ENCODE measurements at regions not wholly inside any gene's neighbourhood (a gene's known extent, or its start where the extent isn't known, plus 50 kb on each side); places are given as distances from the start of the nearest gene placed in this dataset.

DNA sequence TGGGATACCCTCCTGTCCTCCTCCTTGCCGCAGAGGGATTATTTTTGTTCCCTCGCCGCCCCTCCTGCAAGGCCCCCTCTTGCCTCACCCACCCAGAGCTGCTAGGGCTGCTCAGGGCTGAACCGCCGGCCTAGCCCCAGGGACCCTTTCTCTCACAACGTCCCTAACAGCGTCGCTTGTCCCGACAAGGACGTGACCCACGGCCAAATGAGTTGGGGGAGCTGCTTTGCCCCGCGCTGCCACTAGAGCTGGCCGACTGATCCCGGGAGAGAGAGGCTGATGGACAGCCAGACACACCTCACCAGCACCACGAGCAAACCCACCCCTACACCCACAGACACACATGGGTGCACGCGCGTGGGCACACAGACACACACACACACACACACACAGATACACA, 154.6 kb upstream of the ALG10B start:
- Histone ChIP-seq H3K36me3 (replicated peaks in 1 of 2; ENCODE audit: control insufficient read depth in 1 of 2, insufficient read depth in 2 of 2, low read length in 1 of 2) (no peaks in the 10 kb centered on the region), H3F3A (replicated peaks; ENCODE audit: insufficient read depth) (no peaks in the 10 kb centered on the region), H3K9me3 (no peaks in the 10 kb centered on the region), H3K9me2 (no peaks in the 10 kb centered on the region), H3K27ac (ENCODE audit: low read depth in 2 of 2, low read length in 1 of 2) (no peak overlapping the region), H4K20me1 (ENCODE audit: insufficient read depth) (no peaks in the 10 kb centered on the region), H3K4me1 (ENCODE audit: control insufficient read depth in 1 of 2, insufficient read depth in 2 of 2, low read depth in 1 of 2, low read length in 1 of 2) (no peaks in the 10 kb centered on the region; a peak in 1 of 4 replicates), H3K4me3 (ENCODE audit: low read depth in 2 of 2, low read length in 1 of 2) (no peak overlapping the region), H2AFZ (ENCODE audit: low read depth) (no peak overlapping the region), H3K9ac (no peak overlapping the region), H3K27me3 (ENCODE audit: insufficient read depth) (peaks cover 70% of the 10 kb centered on the region), H3K4me2 (no peak overlapping the region), H3K79me2 (ENCODE audit: insufficient read depth) (no peaks in the 10 kb centered on the region)
- WGBS (ENCODE audit: low lambda C conversion rate): 34% methylated on average over 19 of the region's 19 CpGs
- no peak for DNase-seq
- TF ChIP-seq, protein P1, sequence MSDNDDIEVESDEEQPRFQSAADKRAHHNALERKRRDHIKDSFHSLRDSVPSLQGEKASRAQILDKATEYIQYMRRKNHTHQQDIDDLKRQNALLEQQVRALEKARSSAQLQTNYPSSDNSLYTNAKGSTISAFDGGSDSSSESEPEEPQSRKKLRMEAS (IDR thresholded peaks at IDR 0.05; ENCODE audit: low read depth): no peak
- TF ChIP-seq, protein P2, sequence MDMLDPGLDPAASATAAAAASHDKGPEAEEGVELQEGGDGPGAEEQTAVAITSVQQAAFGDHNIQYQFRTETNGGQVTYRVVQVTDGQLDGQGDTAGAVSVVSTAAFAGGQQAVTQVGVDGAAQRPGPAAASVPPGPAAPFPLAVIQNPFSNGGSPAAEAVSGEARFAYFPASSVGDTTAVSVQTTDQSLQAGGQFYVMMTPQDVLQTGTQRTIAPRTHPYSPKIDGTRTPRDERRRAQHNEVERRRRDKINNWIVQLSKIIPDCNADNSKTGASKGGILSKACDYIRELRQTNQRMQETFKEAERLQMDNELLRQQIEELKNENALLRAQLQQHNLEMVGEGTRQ (IDR thresholded peaks at IDR 0.05; ENCODE audit: borderline replicate concordance, low read depth, low read length): no peak
- ChIA-PET CTCF (no interaction called here), POLR2A (no interaction called here)

DNA sequence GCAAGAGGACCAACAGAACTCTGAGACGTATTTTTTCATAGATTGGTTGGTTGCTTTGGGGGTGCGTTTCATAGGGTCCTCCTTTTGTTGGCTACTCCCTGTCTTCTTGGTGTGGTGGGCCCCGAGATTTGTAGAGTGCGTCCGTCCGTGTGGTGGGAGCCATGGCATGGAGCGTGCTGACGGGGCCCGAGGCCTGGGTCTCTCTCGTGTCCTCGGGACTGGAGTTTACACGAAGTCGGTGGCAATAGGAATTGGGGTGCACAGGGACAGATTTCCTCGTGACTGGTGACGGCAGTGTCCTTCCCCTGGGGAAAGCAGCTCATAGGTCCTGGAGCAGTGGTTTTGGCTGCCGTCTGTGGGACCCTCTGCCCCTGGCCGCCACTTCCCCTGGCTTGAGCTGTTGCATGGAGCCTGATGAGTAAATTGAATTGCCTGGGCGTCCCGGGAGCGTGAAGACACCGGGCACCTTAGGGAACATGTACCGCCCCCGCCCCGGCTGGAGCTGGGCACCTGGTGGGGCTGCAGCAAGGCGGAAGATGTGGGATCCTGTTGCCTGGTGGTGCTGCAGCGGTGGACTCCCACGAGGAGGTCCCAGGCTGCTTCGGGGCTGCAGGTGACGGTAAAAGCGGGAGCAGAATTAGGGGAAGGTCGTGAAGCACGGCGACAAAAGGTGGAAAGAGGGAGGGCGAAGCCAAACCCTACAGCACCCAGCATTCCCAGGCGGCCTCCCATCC, 153.7 kb upstream of the ALG10B start:
- H4K20me1 ChIP-seq (ENCODE audit: insufficient read depth): no peaks in the 10 kb centered on the region
- H3K27me3 ChIP-seq (ENCODE audit: insufficient read depth): peaks cover 61% of the 10 kb centered on the region
- peak overlapping the region; percentile 85; the same call in 1 of the 2 replicates for H2AFZ ChIP-seq (ENCODE audit: low read depth)
- 20% methylated on average over 19 of the region's 35 CpGs for WGBS (ENCODE audit: low lambda C conversion rate)
- H3F3A ChIP-seq (replicated peaks; ENCODE audit: insufficient read depth): no peaks in the 10 kb centered on the region
- no peak for DNase-seq
- ChIA-PET POLR2A (no interaction called here), CTCF (no interaction called here)
- no peaks in the 10 kb centered on the region for H3K9me3 ChIP-seq
- no peaks in the 10 kb centered on the region for H3K9me2 ChIP-seq
- H3K4me2 ChIP-seq: peak overlapping the region; percentile 74
- peak overlapping the region in 1 of 2 experiments; percentile 25; a peak in 1 of 4 replicates for H3K4me3 ChIP-seq (ENCODE audit: low read depth in 2 of 2, low read length in 1 of 2)
- H3K9ac ChIP-seq: no peak overlapping the region
- H3K79me2 ChIP-seq (ENCODE audit: insufficient read depth): no peaks in the 10 kb centered on the region
- H3K27ac ChIP-seq (ENCODE audit: low read depth in 2 of 2, low read length in 1 of 2): no peak overlapping the region
- no peak for TF ChIP-seq FOSL2 (IDR thresholded peaks at IDR 0.05; ENCODE audit: borderline replicate concordance, low read depth)
- no peak for TF ChIP-seq CHD2 (IDR thresholded peaks at IDR 0.05; ENCODE audit: low read length, partially characterized antibody)
- TF ChIP-seq RXRA (IDR thresholded peaks at IDR 0.05; ENCODE audit: borderline replicate concordance, low read depth): no peak
- TF ChIP-seq EZH2phosphoT487 (IDR thresholded peaks at IDR 0.05; ENCODE audit: borderline replicate concordance, low read depth): no peak
- TF ChIP-seq, protein P1 (IDR thresholded peaks at IDR 0.05; ENCODE audit: low read depth): no peak
- TF ChIP-seq, protein P3, sequence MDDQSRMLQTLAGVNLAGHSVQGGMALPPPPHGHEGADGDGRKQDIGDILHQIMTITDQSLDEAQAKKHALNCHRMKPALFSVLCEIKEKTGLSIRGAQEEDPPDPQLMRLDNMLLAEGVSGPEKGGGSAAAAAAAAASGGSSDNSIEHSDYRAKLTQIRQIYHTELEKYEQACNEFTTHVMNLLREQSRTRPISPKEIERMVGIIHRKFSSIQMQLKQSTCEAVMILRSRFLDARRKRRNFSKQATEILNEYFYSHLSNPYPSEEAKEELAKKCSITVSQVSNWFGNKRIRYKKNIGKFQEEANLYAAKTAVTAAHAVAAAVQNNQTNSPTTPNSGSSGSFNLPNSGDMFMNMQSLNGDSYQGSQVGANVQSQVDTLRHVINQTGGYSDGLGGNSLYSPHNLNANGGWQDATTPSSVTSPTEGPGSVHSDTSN (IDR thresholded peaks at IDR 0.05): no peak
- TF ChIP-seq, protein P2 (IDR thresholded peaks at IDR 0.05; ENCODE audit: borderline replicate concordance, low read depth, low read length): no peak
- TF ChIP-seq GABPA (IDR thresholded peaks at IDR 0.05; ENCODE audit: low read depth): no peak
- no peaks in the 10 kb centered on the region; a peak in 1 of 4 replicates for H3K4me1 ChIP-seq (ENCODE audit: control insufficient read depth in 1 of 2, insufficient read depth in 2 of 2, low read depth in 1 of 2, low read length in 1 of 2)
- H3K36me3 ChIP-seq (replicated peaks in 1 of 2; ENCODE audit: control insufficient read depth in 1 of 2, insufficient read depth in 2 of 2, low read length in 1 of 2): no peaks in the 10 kb centered on the region

Data from SK-N-SH (cell line).